Keratinocyte (primary cell): ENCODE measurements at regions not wholly inside any gene's neighbourhood (a gene's known extent, or its start where the extent isn't known, plus 50 kb on each side); places are given as distances from the start of the nearest gene placed in this dataset.

Experiments used
- DNase-seq: peaks from one replicate; pipeline ENCODE4 v3.0.0-alpha.2; 2011; ENCODE audit warnings: low read depth, missing footprints, low spot score
- FAIRE-seq: peaks from 2 replicates; lab custom pipeline; 2011; peaks lifted over from hg19 to GRCh38; lab: Jason Lieb, UNC
- H2AFZ ChIP-seq: 2 replicates; pipeline ENCODE4 v1.6.0; 2012; ENCODE audit warnings: low read length, control low read depth, inconsistent platforms; ENCODE audit not compliant: control insufficient read depth
- H3K27ac ChIP-seq: 2 replicates; pipeline ENCODE4 v1.5.1; 2011; ENCODE audit warnings: low read length; ENCODE audit not compliant: control insufficient read depth, insufficient read depth
- H3K27me3 ChIP-seq: 3 replicates; pipeline ENCODE4 v1.6.0; 2011; ENCODE audit warnings: low read length; ENCODE audit not compliant: control insufficient read depth, insufficient read depth; ENCODE audit errors: extremely low read depth
- H3K36me3 ChIP-seq, 2 experiments: 2 replicates in 1 of 2; 3 replicates in 1 of 2; pipeline ENCODE4 v1.5.1; 2011; ENCODE audit warnings: low read length in 2 of 2, mild to moderate bottlenecking in 1 of 2; ENCODE audit not compliant: control insufficient read depth in 2 of 2, insufficient read depth in 2 of 2; ENCODE audit errors: extremely low read depth in 1 of 2
- H3K4me1 ChIP-seq: 3 replicates; pipeline ENCODE4 v1.5.1; 2011; ENCODE audit warnings: low read length; ENCODE audit not compliant: control insufficient read depth, insufficient read depth; ENCODE audit errors: extremely low read depth
- H3K4me2 ChIP-seq: 3 replicates; pipeline ENCODE4 v1.6.0; 2011; ENCODE audit warnings: low read depth, low read length; ENCODE audit not compliant: control insufficient read depth, insufficient read depth; ENCODE audit errors: extremely low read depth
- H3K4me3 ChIP-seq, 3 experiments: fragments of 200-600 bp in 1 of 3; sonication (generic) in 1 of 3; 2 replicates in 2 of 3; 3 replicates in 1 of 3; pipeline ENCODE4 v1.5.1; 2011 to 2016; ENCODE audit warnings: low read length in 3 of 3, mild to moderate bottlenecking in 3 of 3, control low read depth in 2 of 3, inconsistent platforms in 1 of 3, low read depth in 1 of 3, mixed read lengths in 1 of 3, mixed run types in 1 of 3, moderate library complexity in 1 of 3; ENCODE audit not compliant: control insufficient read depth in 2 of 3, insufficient read depth in 2 of 3; ENCODE audit errors: extremely low read depth in 1 of 3
- H3K79me2 ChIP-seq: 2 replicates; pipeline ENCODE4 v1.6.0; 2012; ENCODE audit warnings: low read length; ENCODE audit not compliant: control insufficient read depth, insufficient read depth
- H3K9ac ChIP-seq: 3 replicates; pipeline ENCODE4 v1.6.0; 2011; ENCODE audit warnings: low read length; ENCODE audit not compliant: control insufficient read depth, insufficient read depth; ENCODE audit errors: extremely low read depth
- H3K9me1 ChIP-seq: 3 replicates; pipeline ENCODE4 v1.6.0; 2011; ENCODE audit warnings: low read length; ENCODE audit not compliant: control insufficient read depth, insufficient read depth; ENCODE audit errors: extremely low read depth
- H3K9me3 ChIP-seq: 2 replicates; pipeline ENCODE4 v1.5.1; 2012; ENCODE audit warnings: low read depth, low read length; ENCODE audit not compliant: control insufficient read depth
- H4K20me1 ChIP-seq: 3 replicates; pipeline ENCODE4 v1.6.0; 2011; ENCODE audit warnings: low read length; ENCODE audit not compliant: control insufficient read depth, insufficient read depth; ENCODE audit errors: extremely low read depth
- EZH2 ChIP-seq: IDR thresholded peaks from one replicate; pipeline ENCODE4 v1.6.1; 2012; ENCODE audit warnings: inconsistent platforms, mild to moderate bottlenecking, low read length, moderate library complexity
- dilution Hi-C: fragments of 300-500 bp; cut with MboI; formaldehyde crosslinking; loops from one replicate; pipeline ENCODE4 v1.7.0; 2020; ENCODE audit warnings: low sequenced_read_pairs; ENCODE audit not compliant: extremely low pct_ligation_motif_present
- TF ChIP-seq, protein P1 (sequence below), 3 experiments: IDR thresholded peaks in 1 of 3; conservative IDR thresholded peaks in 1 of 3; optimal IDR thresholded peaks in 1 of 3; 2 replicates in 2 of 3; 3 replicates in 1 of 3; pipeline versions ENCODE3 to v1.5.1; 2011; ENCODE audit warnings: low read length in 3 of 3, mild to moderate bottlenecking in 3 of 3, moderate library complexity in 2 of 3, control low read depth in 1 of 3, inconsistent platforms in 1 of 3; ENCODE audit not compliant: insufficient read depth in 2 of 3; ENCODE audit errors: extremely low read depth in 1 of 3

- Histone ChIP-seq H4K20me1 (no peaks in the 10 kb centered on the region), H3K9ac (no peak overlapping the region), H3K4me2 (no peak overlapping the region), H3K27ac (no peak overlapping the region), H3K4me3 (no peak overlapping the region), H3K36me3 (no peaks in the 10 kb centered on the region), H3K4me1 (peaks cover 5% of the 10 kb centered on the region), H2AFZ (no peak overlapping the region), H3K79me2 (no peaks in the 10 kb centered on the region), H3K27me3 (no peaks in the 10 kb centered on the region), H3K9me1 (no peaks in the 10 kb centered on the region), H3K9me3 (peaks cover 10% of the 10 kb centered on the region)
- DNase-seq (no peak), FAIRE-seq (no peak)
- TF ChIP-seq, protein P1, sequence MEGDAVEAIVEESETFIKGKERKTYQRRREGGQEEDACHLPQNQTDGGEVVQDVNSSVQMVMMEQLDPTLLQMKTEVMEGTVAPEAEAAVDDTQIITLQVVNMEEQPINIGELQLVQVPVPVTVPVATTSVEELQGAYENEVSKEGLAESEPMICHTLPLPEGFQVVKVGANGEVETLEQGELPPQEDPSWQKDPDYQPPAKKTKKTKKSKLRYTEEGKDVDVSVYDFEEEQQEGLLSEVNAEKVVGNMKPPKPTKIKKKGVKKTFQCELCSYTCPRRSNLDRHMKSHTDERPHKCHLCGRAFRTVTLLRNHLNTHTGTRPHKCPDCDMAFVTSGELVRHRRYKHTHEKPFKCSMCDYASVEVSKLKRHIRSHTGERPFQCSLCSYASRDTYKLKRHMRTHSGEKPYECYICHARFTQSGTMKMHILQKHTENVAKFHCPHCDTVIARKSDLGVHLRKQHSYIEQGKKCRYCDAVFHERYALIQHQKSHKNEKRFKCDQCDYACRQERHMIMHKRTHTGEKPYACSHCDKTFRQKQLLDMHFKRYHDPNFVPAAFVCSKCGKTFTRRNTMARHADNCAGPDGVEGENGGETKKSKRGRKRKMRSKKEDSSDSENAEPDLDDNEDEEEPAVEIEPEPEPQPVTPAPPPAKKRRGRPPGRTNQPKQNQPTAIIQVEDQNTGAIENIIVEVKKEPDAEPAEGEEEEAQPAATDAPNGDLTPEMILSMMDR (optimal IDR thresholded peaks at IDR 0.05 in 1 of 3, IDR thresholded peaks at IDR 0.05 in 1 of 3, conservative IDR thresholded peaks at IDR 0.05 in 1 of 3; ENCODE audit: extremely low read depth in 1 of 3, insufficient read depth in 2 of 3, low read length in 3 of 3) = no peak
- TF ChIP-seq EZH2 = no peak
- dilution Hi-C loops = no loop called here
These were observed 67.9 kb upstream of the CFAP46 start for GRCh38 chr10:133010095-133010842.

DNA sequence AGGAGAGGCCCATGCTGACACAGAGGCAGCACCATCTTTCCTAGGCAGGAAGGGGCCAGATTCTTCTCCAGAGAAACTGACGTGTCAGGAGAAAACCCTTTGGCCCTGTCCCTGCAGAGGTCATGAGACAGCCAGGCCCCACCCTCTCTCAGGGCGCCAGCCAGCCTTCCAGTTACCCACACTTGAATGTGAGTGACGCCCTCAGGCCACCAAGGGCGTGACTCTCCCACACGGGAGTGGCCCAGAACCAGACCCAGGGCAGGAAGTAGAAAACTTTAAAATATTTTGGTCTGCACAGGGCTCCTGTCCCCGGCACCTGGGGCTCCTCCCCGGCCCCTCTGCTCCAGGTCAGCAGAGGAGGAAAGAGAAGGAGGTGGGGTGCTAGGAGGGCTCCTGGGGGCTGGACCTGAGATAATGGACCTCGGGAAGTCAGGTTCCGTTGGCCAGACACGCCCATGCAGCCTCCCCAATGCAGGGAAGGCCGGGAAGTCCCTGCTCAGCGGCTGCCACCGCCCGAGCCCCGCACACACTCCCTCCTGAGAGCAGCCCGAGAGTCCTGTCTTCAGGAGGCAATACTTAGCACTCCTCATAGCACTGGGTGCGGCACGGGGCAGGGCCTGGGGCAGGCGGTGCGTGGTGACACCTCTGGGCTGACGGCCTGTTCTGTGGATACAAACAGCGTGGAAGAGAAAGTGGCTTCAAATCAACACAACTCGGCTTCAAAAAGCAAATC lies 67.0 kb upstream of the CFAP46 start:
- Histone ChIP-seq H2AFZ (peak overlapping the region; percentile 12), H3K9me1 (no peaks in the 10 kb centered on the region), H4K20me1 (no peaks in the 10 kb centered on the region), H3K9me3 (peaks cover 10% of the 10 kb centered on the region), H3K4me2 (peak overlapping the region; percentile 27), H3K79me2 (no peaks in the 10 kb centered on the region), H3K27ac (no peak overlapping the region), H3K27me3 (no peaks in the 10 kb centered on the region), H3K36me3 (no peaks in the 10 kb centered on the region), H3K4me3 (no peak overlapping the region), H3K9ac (no peak overlapping the region), H3K4me1 (peaks cover 5% of the 10 kb centered on the region)
- FAIRE-seq = no peak
- no peak for DNase-seq
- dilution Hi-C loops = no loop called here
- no peak for TF ChIP-seq EZH2
- TF ChIP-seq, protein P1 (optimal IDR thresholded peaks at IDR 0.05 in 1 of 3, IDR thresholded peaks at IDR 0.05 in 1 of 3, conservative IDR thresholded peaks at IDR 0.05 in 1 of 3; ENCODE audit: extremely low read depth in 1 of 3, insufficient read depth in 2 of 3, low read length in 3 of 3) = no peak
